ENCODE measurements at regions not wholly inside any gene's neighbourhood (a gene's known extent, or its start where the extent isn't known, plus 50 kb on each side); places are given as distances from the start of the nearest gene placed in this dataset.

GRCh38 chr5:104643320-104643719 is 1080.7 kb upstream of the NUDT12 start:
- no TSS peak for BruUV-seq (replicated peaks)
- Histone ChIP-seq H3K4me3 (ENCODE audit: low read depth, low read length, poor library complexity, severe bottlenecking) (no peak overlapping the region), H3K9me3 (ENCODE audit: low read length) (no peaks in the 10 kb centered on the region), H4K20me1 (ENCODE audit: insufficient read depth, low read length) (no peaks in the 10 kb centered on the region), H3K4me2 (ENCODE audit: low read length) (no peak overlapping the region), H3K79me2 (ENCODE audit: insufficient read depth, low read depth, low read length) (no peaks in the 10 kb centered on the region), H3K9me2 (ENCODE audit: insufficient read depth, low read length) (no peaks in the 10 kb centered on the region), H3K4me1 (ENCODE audit: insufficient read depth, low read length, poor library complexity, severe bottlenecking) (no peaks in the 10 kb centered on the region), H2AFZ (ENCODE audit: low read length) (no peak overlapping the region), H3K36me3 (ENCODE audit: insufficient read depth, low read length) (no peaks in the 10 kb centered on the region), H3K27ac (ENCODE audit: low read depth, low read length, poor library complexity, severe bottlenecking) (no peak overlapping the region)
- POLR2A ChIA-PET, result interaction anchor here (0.7 to 0.8 kb wide), 2 partner anchors 262 to 292 kb away, joined by 3 read pairs; no protein-coding TSS in a partner anchor
- intact Hi-C loops (cut with micrococcal nuclease; ENCODE audit: unreplicated experiment), result no loop called here
- TF ChIP-seq CTCF (conservative IDR thresholded peaks at IDR 0.05; ENCODE audit: low read length) (no peak), EZH2phosphoT487 (IDR thresholded peaks at IDR 0.05; ENCODE audit: borderline replicate concordance, low read depth, low read length) (no peak)
- no peak for DNase-seq (ENCODE audit: low spot score)
- CTCF ChIA-PET (ENCODE audit: unreplicated experiment), result no interaction called here

DNA sequence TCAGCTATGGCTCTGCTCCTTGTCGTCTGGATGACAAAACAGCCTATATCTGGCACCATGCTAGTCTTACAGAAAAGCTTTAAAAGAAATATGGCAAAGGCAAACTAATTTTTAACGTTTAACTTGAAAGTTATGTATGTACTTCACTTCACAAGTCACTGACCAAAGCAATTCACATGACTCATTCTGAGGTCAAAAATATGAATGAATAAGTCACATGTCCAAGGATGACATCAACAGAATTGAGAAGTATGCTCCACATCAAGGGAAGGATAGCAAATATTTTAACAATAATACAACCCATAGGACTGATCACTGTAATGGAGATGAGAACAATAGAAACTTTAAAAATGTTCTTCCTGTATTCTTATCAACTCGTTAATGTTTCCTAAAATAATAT is 1072.6 kb upstream of the NUDT12 start:
- no peaks in the 10 kb centered on the region for H3K9me3 ChIP-seq (ENCODE audit: low read length)
- H3K9me2 ChIP-seq (ENCODE audit: insufficient read depth, low read length), result no peaks in the 10 kb centered on the region
- no peak overlapping the region for H3K27ac ChIP-seq (ENCODE audit: low read depth, low read length, poor library complexity, severe bottlenecking)
- ChIA-PET CTCF (ENCODE audit: unreplicated experiment) (no interaction called here), POLR2A (no interaction called here)
- H4K20me1 ChIP-seq (ENCODE audit: insufficient read depth, low read length), result no peaks in the 10 kb centered on the region
- H3K4me3 ChIP-seq (ENCODE audit: low read depth, low read length, poor library complexity, severe bottlenecking), result no peak overlapping the region
- H3K4me1 ChIP-seq (ENCODE audit: insufficient read depth, low read length, poor library complexity, severe bottlenecking), result no peaks in the 10 kb centered on the region
- DNase-seq (ENCODE audit: low spot score), result no peak
- no peaks in the 10 kb centered on the region for H3K36me3 ChIP-seq (ENCODE audit: insufficient read depth, low read length)
- H3K79me2 ChIP-seq (ENCODE audit: insufficient read depth, low read depth, low read length), result no peaks in the 10 kb centered on the region
- no peak overlapping the region for H2AFZ ChIP-seq (ENCODE audit: low read length)
- intact Hi-C loops (cut with micrococcal nuclease; ENCODE audit: unreplicated experiment), result no loop called here
- H3K4me2 ChIP-seq (ENCODE audit: low read length), result no peak overlapping the region
- TF ChIP-seq EZH2phosphoT487 (IDR thresholded peaks at IDR 0.05; ENCODE audit: borderline replicate concordance, low read depth, low read length), result no peak
- TF ChIP-seq CTCF (conservative IDR thresholded peaks at IDR 0.05; ENCODE audit: low read length), result no peak
- no TSS peak for BruUV-seq (replicated peaks)

DNA sequence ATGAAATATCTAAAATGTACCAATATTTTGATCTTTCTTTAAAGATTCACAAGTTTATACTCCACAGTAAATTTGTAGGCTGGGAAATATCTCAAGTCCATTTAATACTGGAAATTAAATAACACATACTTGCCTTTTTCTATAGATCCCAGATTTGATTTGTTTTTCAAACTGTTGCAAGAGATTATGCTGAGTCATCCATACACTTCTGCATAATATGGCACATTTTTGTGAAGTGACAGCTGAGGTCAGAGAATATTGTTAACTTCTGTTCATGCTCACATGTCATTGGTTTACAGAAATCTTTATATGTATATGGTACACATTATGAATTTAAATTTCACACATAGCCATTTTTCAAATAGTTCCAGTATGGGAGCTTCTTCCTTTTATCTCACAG is 1066.3 kb upstream of the NUDT12 start:
- intact Hi-C loops (cut with micrococcal nuclease; ENCODE audit: unreplicated experiment), result no loop called here
- H3K9me3 ChIP-seq (ENCODE audit: low read length), result no peaks in the 10 kb centered on the region
- H3K27ac ChIP-seq (ENCODE audit: low read depth, low read length, poor library complexity, severe bottlenecking), result no peak overlapping the region
- no peak overlapping the region for H2AFZ ChIP-seq (ENCODE audit: low read length)
- CTCF ChIA-PET (ENCODE audit: unreplicated experiment), result interaction anchor here (0.7 kb wide), 1 partner anchor 9 kb away, joined by 3 read pairs; no protein-coding TSS in a partner anchor
- no peaks in the 10 kb centered on the region for H4K20me1 ChIP-seq (ENCODE audit: insufficient read depth, low read length)
- no peaks in the 10 kb centered on the region for H3K79me2 ChIP-seq (ENCODE audit: insufficient read depth, low read depth, low read length)
- no peak overlapping the region for H3K4me3 ChIP-seq (ENCODE audit: low read depth, low read length, poor library complexity, severe bottlenecking)
- POLR2A ChIA-PET, result no interaction called here
- no peaks in the 10 kb centered on the region for H3K4me1 ChIP-seq (ENCODE audit: insufficient read depth, low read length, poor library complexity, severe bottlenecking)
- no peaks in the 10 kb centered on the region for H3K9me2 ChIP-seq (ENCODE audit: insufficient read depth, low read length)
- TF ChIP-seq CTCF (conservative IDR thresholded peaks at IDR 0.05; ENCODE audit: low read length) (no peak), EZH2phosphoT487 (IDR thresholded peaks at IDR 0.05; ENCODE audit: borderline replicate concordance, low read depth, low read length) (no peak)
- H3K4me2 ChIP-seq (ENCODE audit: low read length), result no peak overlapping the region
- no peak for DNase-seq (ENCODE audit: low spot score)
- no peaks in the 10 kb centered on the region for H3K36me3 ChIP-seq (ENCODE audit: insufficient read depth, low read length)
- BruUV-seq (replicated peaks), result no TSS peak
